ENCODE measurements at regions not wholly inside any gene's neighbourhood (a gene's known extent, or its start where the extent isn't known, plus 50 kb on each side); places are given as distances from the start of the nearest gene placed in this dataset.
A peak's percentile ranks its signal among the peaks of the same experiment; 100 is the strongest.
"Not testable (repeated sequence)": the region's sequence is repeated elsewhere in the genome, so short reads cannot be mapped to it uniquely, and the experiment has no call there.

- intact Hi-C loops (cut with DNase I), result no loop called here
- Histone ChIP-seq H3K9me3 (ENCODE audit: control insufficient read depth, low read length) (no peaks in the 10 kb centered on the region), H3K27me3 (ENCODE audit: control insufficient read depth, insufficient read depth) (no peaks in the 10 kb centered on the region), H3K27ac (ENCODE audit: low read length) (no peak overlapping the region), H3K4me3 (ENCODE audit: low read length) (no peak overlapping the region), H3K4me1 (ENCODE audit: control insufficient read depth, insufficient read depth, low read length) (no peaks in the 10 kb centered on the region)
- WGBS, result 83% methylated on average over 2 of the region's 2 CpGs
- ATAC-seq (no peak), DNase-seq (no peak)
Measured at GRCh38 chr3:110666495-110666894, 405.1 kb upstream of the NECTIN3 start.

DNA sequence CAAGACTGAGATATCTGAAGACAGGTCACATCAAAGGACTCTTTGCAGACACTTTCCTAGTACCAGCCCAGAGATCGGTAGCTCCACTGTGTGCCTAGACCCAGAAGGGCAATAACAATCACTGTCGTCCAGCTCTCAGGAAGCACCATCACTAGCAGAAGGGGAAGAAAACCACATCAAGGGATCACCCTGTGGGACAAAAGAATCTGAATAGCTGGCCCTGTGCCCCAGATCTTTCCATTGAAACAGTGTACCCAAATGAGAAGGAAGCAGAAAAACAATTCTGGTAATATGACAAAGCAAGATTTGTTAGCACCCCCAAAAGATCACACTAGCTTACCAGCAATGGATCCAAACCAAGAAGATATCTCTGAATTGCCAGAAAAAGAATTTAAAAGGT is 404.4 kb upstream of the NECTIN3 start:
- DNase-seq (no peak), ATAC-seq (no peak)
- 84% methylated on average over 2 of the region's 2 CpGs for WGBS
- Histone ChIP-seq H3K9me3 (ENCODE audit: control insufficient read depth, low read length) (no peaks in the 10 kb centered on the region), H3K27ac (ENCODE audit: low read length) (no peak overlapping the region), H3K27me3 (ENCODE audit: control insufficient read depth, insufficient read depth) (no peaks in the 10 kb centered on the region), H3K4me3 (ENCODE audit: low read length) (no peak overlapping the region), H3K4me1 (ENCODE audit: control insufficient read depth, insufficient read depth, low read length) (no peaks in the 10 kb centered on the region)
- intact Hi-C loops (cut with DNase I), result no loop called here

- ATAC-seq, result no peak
- DNase-seq, result no peak
- no peaks in the 10 kb centered on the region for H3K4me1 ChIP-seq (ENCODE audit: control insufficient read depth, insufficient read depth, low read length)
- intact Hi-C loops (cut with DNase I), result no loop called here
- no peak overlapping the region for H3K4me3 ChIP-seq (ENCODE audit: low read length)
- no peaks in the 10 kb centered on the region for H3K27me3 ChIP-seq (ENCODE audit: control insufficient read depth, insufficient read depth)
- no peaks in the 10 kb centered on the region for H3K9me3 ChIP-seq (ENCODE audit: control insufficient read depth, low read length)
- H3K27ac ChIP-seq (ENCODE audit: low read length), result no peak overlapping the region
Measured at GRCh38 chr3:110670407-110670806, 401.2 kb upstream of the NECTIN3 start.

GRCh38 chr3:110677506-110677905 is 394.1 kb upstream of the NECTIN3 start:
- 73% methylated on average over 3 of the region's 3 CpGs for WGBS
- Histone ChIP-seq H3K27ac (ENCODE audit: low read length) (no peak overlapping the region), H3K4me1 (ENCODE audit: control insufficient read depth, insufficient read depth, low read length) (no peaks in the 10 kb centered on the region), H3K4me3 (ENCODE audit: low read length) (no peak overlapping the region), H3K27me3 (ENCODE audit: control insufficient read depth, insufficient read depth) (no peaks in the 10 kb centered on the region), H3K9me3 (ENCODE audit: control insufficient read depth, low read length) (no peaks in the 10 kb centered on the region)
- intact Hi-C loops (cut with DNase I), result no loop called here
- DNase-seq, result no peak
- ATAC-seq, result no peak

DNA sequence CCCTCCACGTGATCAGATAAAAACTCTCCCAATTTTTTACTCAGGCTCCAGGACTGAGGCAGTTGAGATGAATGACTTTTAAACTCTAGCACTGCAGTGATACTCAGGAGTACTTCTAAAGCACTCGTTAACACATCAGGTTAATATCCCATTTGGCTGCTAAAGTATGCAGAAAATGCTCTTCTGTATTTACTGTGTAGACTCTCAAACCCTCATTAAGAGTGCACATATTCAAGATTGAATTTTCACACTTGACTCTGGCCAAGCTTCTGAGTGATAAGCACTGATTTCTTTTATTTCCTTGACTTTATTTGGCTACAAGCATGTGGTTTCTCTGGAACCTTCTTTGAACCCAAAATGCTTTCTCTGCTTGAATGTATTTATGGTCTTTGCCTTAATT is 392.3 kb upstream of the NECTIN3 start:
- 34% methylated on average over 2 of the region's 2 CpGs for WGBS
- Histone ChIP-seq H3K4me3 (ENCODE audit: low read length) (no peak overlapping the region), H3K27me3 (ENCODE audit: control insufficient read depth, insufficient read depth) (no peaks in the 10 kb centered on the region), H3K9me3 (ENCODE audit: control insufficient read depth, low read length) (no peaks in the 10 kb centered on the region), H3K4me1 (ENCODE audit: control insufficient read depth, insufficient read depth, low read length) (no peaks in the 10 kb centered on the region), H3K27ac (ENCODE audit: low read length) (no peak overlapping the region)
- DNase-seq (no peak), ATAC-seq (no peak)
- intact Hi-C loops (cut with DNase I), result no loop called here

GRCh38 chr3:110680450-110680849 is 391.2 kb upstream of the NECTIN3 start:
- ATAC-seq (no peak), DNase-seq (no peak)
- Histone ChIP-seq H3K4me3 (ENCODE audit: low read length) (no peak overlapping the region), H3K27ac (ENCODE audit: low read length) (no peak overlapping the region), H3K4me1 (ENCODE audit: control insufficient read depth, insufficient read depth, low read length) (no peaks in the 10 kb centered on the region), H3K27me3 (ENCODE audit: control insufficient read depth, insufficient read depth) (no peaks in the 10 kb centered on the region), H3K9me3 (ENCODE audit: control insufficient read depth, low read length) (no peaks in the 10 kb centered on the region)
- WGBS, result 67% methylated on average over 5 of the region's 5 CpGs
- intact Hi-C loops (cut with DNase I), result no loop called here

- Histone ChIP-seq H3K4me1 (ENCODE audit: control insufficient read depth, insufficient read depth, low read length) (no peaks in the 10 kb centered on the region), H3K27ac (ENCODE audit: low read length) (no peak overlapping the region), H3K27me3 (ENCODE audit: control insufficient read depth, insufficient read depth) (no peaks in the 10 kb centered on the region), H3K4me3 (ENCODE audit: low read length) (no peak overlapping the region), H3K9me3 (ENCODE audit: control insufficient read depth, low read length) (no peaks in the 10 kb centered on the region)
- no peak for DNase-seq
- intact Hi-C loops (cut with DNase I), result no loop called here
- ATAC-seq, result no peak
- WGBS, result 67% methylated on average over 4 of the region's 4 CpGs
Measured at GRCh38 chr3:110684466-110684865, 387.1 kb upstream of the NECTIN3 start.

DNA sequence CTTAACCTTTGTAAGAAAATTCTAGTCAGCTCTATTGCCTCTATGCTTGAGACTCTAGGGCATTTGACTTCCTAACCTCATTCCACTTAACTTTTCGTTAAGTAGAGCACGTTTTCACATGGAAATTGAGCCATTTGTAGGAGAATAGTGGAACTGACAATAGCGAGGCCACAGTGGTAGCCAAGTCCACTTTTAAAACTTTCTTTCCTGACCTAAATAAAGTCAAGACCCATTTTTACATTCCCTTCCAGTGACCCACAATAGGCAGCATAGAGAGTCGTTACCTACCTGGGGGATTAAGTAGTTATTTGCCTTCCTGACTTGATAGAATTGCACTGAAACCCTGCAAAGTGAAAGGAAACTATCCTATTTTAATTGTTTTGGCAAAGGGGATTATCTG is 386.0 kb upstream of the NECTIN3 start:
- DNase-seq (no peak), ATAC-seq (no peak)
- no peaks in the 10 kb centered on the region for H3K9me3 ChIP-seq (ENCODE audit: control insufficient read depth, low read length)
- no peak overlapping the region for H3K4me3 ChIP-seq (ENCODE audit: low read length)
- 50% methylated on average over 4 of the region's 4 CpGs for WGBS
- no peaks in the 10 kb centered on the region for H3K27me3 ChIP-seq (ENCODE audit: control insufficient read depth, insufficient read depth)
- no peaks in the 10 kb centered on the region for H3K4me1 ChIP-seq (ENCODE audit: control insufficient read depth, insufficient read depth, low read length)
- intact Hi-C loops (cut with DNase I), result no loop called here
- no peak overlapping the region for H3K27ac ChIP-seq (ENCODE audit: low read length)

DNA sequence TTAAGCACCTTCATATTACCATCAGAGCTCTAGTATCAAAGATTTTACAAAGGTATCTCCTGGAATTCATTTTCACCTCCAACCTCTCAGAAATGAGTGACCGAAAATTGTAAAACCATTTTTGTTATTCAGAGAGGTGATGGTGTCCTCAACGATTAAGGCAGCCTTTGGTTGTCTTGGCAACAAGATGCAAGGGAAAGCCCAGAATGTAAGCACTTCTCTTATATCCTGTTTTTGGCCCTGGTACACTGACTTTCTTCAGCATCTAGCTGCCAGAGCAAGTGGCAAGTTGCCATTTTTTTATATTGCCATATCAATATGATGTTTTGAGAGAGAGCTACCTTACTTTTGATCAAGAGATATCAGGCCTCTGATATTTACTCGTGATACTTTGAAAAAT is 384.9 kb upstream of the NECTIN3 start:
- no peaks in the 10 kb centered on the region for H3K27me3 ChIP-seq (ENCODE audit: control insufficient read depth, insufficient read depth)
- H3K9me3 ChIP-seq (ENCODE audit: control insufficient read depth, low read length), result no peaks in the 10 kb centered on the region
- intact Hi-C loops (cut with DNase I), result no loop called here
- H3K27ac ChIP-seq (ENCODE audit: low read length), result no peak overlapping the region
- 71% methylated on average over 3 of the region's 3 CpGs for WGBS
- no peak overlapping the region for H3K4me3 ChIP-seq (ENCODE audit: low read length)
- H3K4me1 ChIP-seq (ENCODE audit: control insufficient read depth, insufficient read depth, low read length), result no peaks in the 10 kb centered on the region
- ATAC-seq, result no peak
- DNase-seq, result no peak

GRCh38 chr3:110687138-110687537 is 384.5 kb upstream of the NECTIN3 start:
- ATAC-seq (no peak), DNase-seq (no peak)
- intact Hi-C loops (cut with DNase I), result no loop called here

GRCh38 chr3:110697961-110698360 is 373.7 kb upstream of the NECTIN3 start:
- no peaks in the 10 kb centered on the region for H3K9me3 ChIP-seq (ENCODE audit: control insufficient read depth, low read length)
- intact Hi-C loops (cut with DNase I), result no loop called here
- DNase-seq (peak in 1 of 3 donors; percentile 35), ATAC-seq (no peak)
- H3K27me3 ChIP-seq (ENCODE audit: control insufficient read depth, insufficient read depth), result no peaks in the 10 kb centered on the region
- no peak overlapping the region for H3K27ac ChIP-seq (ENCODE audit: low read length)
- H3K4me1 ChIP-seq (ENCODE audit: control insufficient read depth, insufficient read depth, low read length), result no peaks in the 10 kb centered on the region
- no peak overlapping the region for H3K4me3 ChIP-seq (ENCODE audit: low read length)
- 58% methylated on average over 4 of the region's 4 CpGs for WGBS

More at GRCh38 chr3:110687138-110687537, 384.5 kb upstream of the NECTIN3 start:
- Histone ChIP-seq H3K4me3 (ENCODE audit: low read length) (no peak overlapping the region), H3K4me1 (ENCODE audit: control insufficient read depth, insufficient read depth, low read length) (no peaks in the 10 kb centered on the region), H3K27me3 (ENCODE audit: control insufficient read depth, insufficient read depth) (no peaks in the 10 kb centered on the region), H3K27ac (ENCODE audit: low read length) (no peak overlapping the region), H3K9me3 (ENCODE audit: control insufficient read depth, low read length) (no peaks in the 10 kb centered on the region)

DNA sequence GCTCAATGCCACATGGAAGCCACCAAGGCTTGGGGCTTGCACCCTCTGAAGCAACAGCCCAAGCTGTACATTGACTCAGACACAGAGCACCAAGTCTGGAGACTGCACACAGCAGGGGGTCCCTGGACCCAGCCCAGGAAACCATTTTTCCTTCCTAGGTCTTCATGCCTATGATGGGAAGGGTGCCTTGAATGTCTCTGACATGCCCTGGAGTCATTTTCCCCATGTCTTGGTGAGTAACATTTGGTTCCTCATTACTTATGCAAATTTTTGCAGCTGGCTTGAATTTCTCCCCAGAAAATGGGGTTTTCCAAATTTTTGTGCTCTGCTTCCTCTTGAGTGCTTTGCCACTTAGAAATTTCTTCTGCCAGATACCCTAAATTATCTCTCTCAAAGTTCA is 367.3 kb upstream of the NECTIN3 start:
- H3K27me3 ChIP-seq (ENCODE audit: control insufficient read depth, insufficient read depth); H3K9me3 ChIP-seq (ENCODE audit: control insufficient read depth, low read length); DNase-seq; H3K4me1 ChIP-seq (ENCODE audit: control insufficient read depth, insufficient read depth, low read length); intact Hi-C loops (cut with DNase I); ATAC-seq; H3K27ac ChIP-seq (ENCODE audit: low read length); H3K4me3 ChIP-seq (ENCODE audit: low read length): not testable (repeated sequence)

Data from right cardiac atrium (tissue), 5 donors.